ENCODE measurements at regions not wholly inside any gene's neighbourhood (a gene's known extent, or its start where the extent isn't known, plus 50 kb on each side); places are given as distances from the start of the nearest gene placed in this dataset.

DNA sequence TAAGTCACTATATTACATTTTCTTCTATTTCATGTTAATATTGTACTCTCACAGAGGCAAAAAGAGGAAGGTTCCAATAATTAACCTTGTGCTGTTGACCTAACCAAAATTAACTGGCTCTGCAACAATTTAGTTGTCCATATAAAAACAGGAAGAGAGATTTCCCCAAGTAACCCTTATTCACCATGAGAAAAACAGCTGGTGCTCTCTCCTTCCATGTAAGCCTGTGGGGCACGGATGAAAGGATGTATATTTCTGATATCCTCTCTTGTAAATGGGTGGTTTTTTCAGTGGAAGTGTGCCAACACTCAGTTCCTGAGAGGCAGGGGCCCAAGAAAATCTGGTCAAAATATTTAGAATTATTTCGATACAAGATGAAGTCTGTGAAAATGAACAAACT lies 358.1 kb downstream of the CRPPA start:
- no TSS peak for BruUV-seq (replicated peaks)
- Histone ChIP-seq H3K36me3 (ENCODE audit: control insufficient read depth, insufficient read depth, low read length) (no peaks in the 10 kb centered on the region), H3K27ac (ENCODE audit: low read length) (no peak overlapping the region), H3K9me3 (ENCODE audit: control insufficient read depth, insufficient read depth, low read depth, low read length) (no peaks in the 10 kb centered on the region), H3K4me1 (ENCODE audit: control insufficient read depth, insufficient read depth, low read length) (no peaks in the 10 kb centered on the region), H3K27me3 (ENCODE audit: control insufficient read depth, insufficient read depth, low read length) (no peaks in the 10 kb centered on the region), H3K4me3 (ENCODE audit: low read depth in 2 of 2, low read length in 2 of 2) (no peak overlapping the region)
- TF ChIP-seq POLR2AphosphoS5 (IDR thresholded peaks at IDR 0.05; ENCODE audit: low read depth, low read length) (no peak), TCF7L2 (IDR thresholded peaks at IDR 0.05; ENCODE audit: low read depth, low read length) (no peak), SIN3A (IDR thresholded peaks at IDR 0.05; ENCODE audit: borderline replicate concordance, insufficient read depth, low read depth, low read length) (no peak)
- TF ChIP-seq, protein P1, sequence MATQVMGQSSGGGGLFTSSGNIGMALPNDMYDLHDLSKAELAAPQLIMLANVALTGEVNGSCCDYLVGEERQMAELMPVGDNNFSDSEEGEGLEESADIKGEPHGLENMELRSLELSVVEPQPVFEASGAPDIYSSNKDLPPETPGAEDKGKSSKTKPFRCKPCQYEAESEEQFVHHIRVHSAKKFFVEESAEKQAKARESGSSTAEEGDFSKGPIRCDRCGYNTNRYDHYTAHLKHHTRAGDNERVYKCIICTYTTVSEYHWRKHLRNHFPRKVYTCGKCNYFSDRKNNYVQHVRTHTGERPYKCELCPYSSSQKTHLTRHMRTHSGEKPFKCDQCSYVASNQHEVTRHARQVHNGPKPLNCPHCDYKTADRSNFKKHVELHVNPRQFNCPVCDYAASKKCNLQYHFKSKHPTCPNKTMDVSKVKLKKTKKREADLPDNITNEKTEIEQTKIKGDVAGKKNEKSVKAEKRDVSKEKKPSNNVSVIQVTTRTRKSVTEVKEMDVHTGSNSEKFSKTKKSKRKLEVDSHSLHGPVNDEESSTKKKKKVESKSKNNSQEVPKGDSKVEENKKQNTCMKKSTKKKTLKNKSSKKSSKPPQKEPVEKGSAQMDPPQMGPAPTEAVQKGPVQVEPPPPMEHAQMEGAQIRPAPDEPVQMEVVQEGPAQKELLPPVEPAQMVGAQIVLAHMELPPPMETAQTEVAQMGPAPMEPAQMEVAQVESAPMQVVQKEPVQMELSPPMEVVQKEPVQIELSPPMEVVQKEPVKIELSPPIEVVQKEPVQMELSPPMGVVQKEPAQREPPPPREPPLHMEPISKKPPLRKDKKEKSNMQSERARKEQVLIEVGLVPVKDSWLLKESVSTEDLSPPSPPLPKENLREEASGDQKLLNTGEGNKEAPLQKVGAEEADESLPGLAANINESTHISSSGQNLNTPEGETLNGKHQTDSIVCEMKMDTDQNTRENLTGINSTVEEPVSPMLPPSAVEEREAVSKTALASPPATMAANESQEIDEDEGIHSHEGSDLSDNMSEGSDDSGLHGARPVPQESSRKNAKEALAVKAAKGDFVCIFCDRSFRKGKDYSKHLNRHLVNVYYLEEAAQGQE (IDR thresholded peaks at IDR 0.05; ENCODE audit: insufficient read depth in 1 of 2, low read depth in 2 of 2, low read length in 1 of 2): no peak
- TF ChIP-seq, protein P2, sequence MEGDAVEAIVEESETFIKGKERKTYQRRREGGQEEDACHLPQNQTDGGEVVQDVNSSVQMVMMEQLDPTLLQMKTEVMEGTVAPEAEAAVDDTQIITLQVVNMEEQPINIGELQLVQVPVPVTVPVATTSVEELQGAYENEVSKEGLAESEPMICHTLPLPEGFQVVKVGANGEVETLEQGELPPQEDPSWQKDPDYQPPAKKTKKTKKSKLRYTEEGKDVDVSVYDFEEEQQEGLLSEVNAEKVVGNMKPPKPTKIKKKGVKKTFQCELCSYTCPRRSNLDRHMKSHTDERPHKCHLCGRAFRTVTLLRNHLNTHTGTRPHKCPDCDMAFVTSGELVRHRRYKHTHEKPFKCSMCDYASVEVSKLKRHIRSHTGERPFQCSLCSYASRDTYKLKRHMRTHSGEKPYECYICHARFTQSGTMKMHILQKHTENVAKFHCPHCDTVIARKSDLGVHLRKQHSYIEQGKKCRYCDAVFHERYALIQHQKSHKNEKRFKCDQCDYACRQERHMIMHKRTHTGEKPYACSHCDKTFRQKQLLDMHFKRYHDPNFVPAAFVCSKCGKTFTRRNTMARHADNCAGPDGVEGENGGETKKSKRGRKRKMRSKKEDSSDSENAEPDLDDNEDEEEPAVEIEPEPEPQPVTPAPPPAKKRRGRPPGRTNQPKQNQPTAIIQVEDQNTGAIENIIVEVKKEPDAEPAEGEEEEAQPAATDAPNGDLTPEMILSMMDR (IDR thresholded peaks at IDR 0.05): no peak
- ChIA-PET CTCF (no interaction called here), POLR2A (no interaction called here)
- in situ Hi-C loops (cut with HindIII; ENCODE audit: low pct_unique_long_range_greater_than_20kb, low sequenced_read_pairs) (no loop called here), intact Hi-C loops (cut with micrococcal nuclease; ENCODE audit: unreplicated experiment) (no loop called here)
- DNase-seq (ENCODE audit: low read depth, low spot score): no peak
- ATAC-seq: no peak

DNA sequence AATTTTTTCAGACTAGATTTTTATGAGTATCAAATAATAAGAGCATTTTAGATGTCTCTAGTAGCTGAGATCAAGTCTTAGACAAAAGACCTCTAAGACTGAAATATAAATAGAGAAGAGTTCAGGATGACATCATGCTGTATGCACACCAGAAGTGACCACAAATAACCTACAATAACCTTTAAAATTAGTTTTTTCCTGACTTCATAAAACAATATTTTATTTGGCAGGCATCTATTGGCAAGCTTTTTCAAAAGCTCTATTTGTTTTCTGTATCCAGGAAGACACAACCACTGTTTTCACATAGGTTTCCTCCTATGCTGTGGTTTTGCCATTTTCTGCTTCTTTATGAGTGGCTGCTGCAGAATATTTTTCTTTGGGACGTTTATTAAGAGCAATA lies 359.1 kb downstream of the CRPPA start:
- H3K9me3 ChIP-seq (ENCODE audit: control insufficient read depth, insufficient read depth, low read depth, low read length): no peaks in the 10 kb centered on the region
- CTCF ChIA-PET: no interaction called here
- no peaks in the 10 kb centered on the region for H3K4me1 ChIP-seq (ENCODE audit: control insufficient read depth, insufficient read depth, low read length)
- POLR2A ChIA-PET: no interaction called here
- H3K27me3 ChIP-seq (ENCODE audit: control insufficient read depth, insufficient read depth, low read length): no peaks in the 10 kb centered on the region
- no peak for ATAC-seq
- no peak overlapping the region for H3K27ac ChIP-seq (ENCODE audit: low read length)
- H3K36me3 ChIP-seq (ENCODE audit: control insufficient read depth, insufficient read depth, low read length): no peaks in the 10 kb centered on the region
- DNase-seq (ENCODE audit: low read depth, low spot score): no peak
- H3K4me3 ChIP-seq (ENCODE audit: low read depth in 2 of 2, low read length in 2 of 2): no peak overlapping the region
- TF ChIP-seq POLR2AphosphoS5 (IDR thresholded peaks at IDR 0.05; ENCODE audit: low read depth, low read length) (no peak), SIN3A (IDR thresholded peaks at IDR 0.05; ENCODE audit: borderline replicate concordance, insufficient read depth, low read depth, low read length) (no peak), TCF7L2 (IDR thresholded peaks at IDR 0.05; ENCODE audit: low read depth, low read length) (no peak)
- TF ChIP-seq, protein P2 (IDR thresholded peaks at IDR 0.05): no peak
- TF ChIP-seq, protein P1 (IDR thresholded peaks at IDR 0.05; ENCODE audit: insufficient read depth in 1 of 2, low read depth in 2 of 2, low read length in 1 of 2): no peak
- intact Hi-C loops (cut with micrococcal nuclease; ENCODE audit: unreplicated experiment) (no loop called here), in situ Hi-C loops (cut with HindIII; ENCODE audit: low pct_unique_long_range_greater_than_20kb, low sequenced_read_pairs) (no loop called here)
- no TSS peak for BruUV-seq (replicated peaks)

Data from Panc1 (cell line).